GM21367 (cell line): ENCODE measurements at regions not wholly inside any gene's neighbourhood (a gene's known extent, or its start where the extent isn't known, plus 50 kb on each side); places are given as distances from the start of the nearest gene placed in this dataset.
"Not testable (repeated sequence)": the region's sequence is repeated elsewhere in the genome, so short reads cannot be mapped to it uniquely, and the experiment has no call there.

ENCODE experiments used
- ATAC-seq: cut with Tn5 transposase; IDR thresholded peaks from one replicate; pipeline ENCODE4 v1.9.1; 2021; ENCODE audit not compliant: unreplicated experiment

GRCh38 chr7:32691965-32692815, 196.9 kb downstream of the AVL9 start:
- peak; percentile 72 for ATAC-seq

- ATAC-seq = not testable (repeated sequence)
These were observed 192.8 kb downstream of the AVL9 start for GRCh38 chr7:32688092-32688491.

GRCh38 chr7:32681174-32681518, 185.9 kb downstream of the AVL9 start:
- no peak for ATAC-seq

GRCh38 chr7:32680259-32681173, 185.2 kb downstream of the AVL9 start:
- ATAC-seq = no peak

GRCh38 chr7:32679192-32679591, 183.9 kb downstream of the AVL9 start:
- ATAC-seq = no peak

- ATAC-seq = no peak
These were observed 182.3 kb downstream of the AVL9 start for GRCh38 chr7:32677593-32677992.

GRCh38 chr7:32676249-32676941, 181.1 kb downstream of the AVL9 start:
- ATAC-seq = no peak

- no peak for ATAC-seq
These were observed 178.1 kb downstream of the AVL9 start for GRCh38 chr7:32673275-32673983.

GRCh38 chr7:32670110-32671025, 175.1 kb downstream of the AVL9 start:
- ATAC-seq = no peak

GRCh38 chr7:32669173-32669870, 174.0 kb downstream of the AVL9 start:
- not testable (repeated sequence) for ATAC-seq

- not testable (repeated sequence) for ATAC-seq
These were observed 173.3 kb downstream of the AVL9 start for GRCh38 chr7:32668387-32669097.

- not testable (repeated sequence) for ATAC-seq
These were observed 172.3 kb downstream of the AVL9 start for GRCh38 chr7:32667586-32667985.

- ATAC-seq = not testable (repeated sequence)
These were observed 168.5 kb downstream of the AVL9 start for GRCh38 chr7:32663805-32664211.

- not testable (repeated sequence) for ATAC-seq
These were observed 167.2 kb downstream of the AVL9 start for GRCh38 chr7:32662509-32662908.

- no peak for ATAC-seq
These were observed 166.6 kb downstream of the AVL9 start for GRCh38 chr7:32661929-32662328.

GRCh38 chr7:32661501-32661900, 166.2 kb downstream of the AVL9 start:
- no peak for ATAC-seq

GRCh38 chr7:32660936-32661335, 165.6 kb downstream of the AVL9 start:
- ATAC-seq = no peak

GRCh38 chr7:32659853-32660252, 164.6 kb downstream of the AVL9 start:
- ATAC-seq = no peak
